SK-N-SH (cell line): ENCODE measurements at regions not wholly inside any gene's neighbourhood (a gene's known extent, or its start where the extent isn't known, plus 50 kb on each side); places are given as distances from the start of the nearest gene placed in this dataset.

ENCODE experiments used
- CTCF ChIA-PET: fragments of 300-600, 350-600 bp; formaldehyde crosslinking; extraction: SDS; loops from one replicate; lab custom pipeline; 2021; lab: Yijun Ruan, JAX
- POLR2A ChIA-PET: fragments of 350-600 bp; sonication (Branson Sonifier 250); formaldehyde crosslinking; extraction: SDS; loops from one replicate; lab custom pipeline; 2020; ENCODE audit warnings: antibody characterized with exemption, inconsistent platforms; lab: Yijun Ruan, JAX
- DNase-seq: peaks from one replicate; pipeline ENCODE4 v3.0.0; 2012
- H2AFZ ChIP-seq: fragments of 200-600 bp; sonication (generic); 2 replicates; pipeline ENCODE4 v1.8.1; 2016; ENCODE audit warnings: antibody characterized with exemption, mild to moderate bottlenecking, low read depth
- H3F3A ChIP-seq: fragments of 200-600 bp; sonication (generic); replicated peaks from 2 replicates; pipeline ENCODE3; 2016; ENCODE audit warnings: antibody characterized with exemption, mild to moderate bottlenecking; ENCODE audit not compliant: insufficient read depth
- H3K27ac ChIP-seq, 2 experiments: fragments of 200-500 bp in 1 of 2; fragments of 200-600 bp in 1 of 2; sonication (Bioruptor generic) in 1 of 2; sonication (generic), shearing (Covaris generic) in 1 of 2; 2 replicates each; pipeline versions ENCODE4 v1.5.1 to v1.6.1; 2014 to 2016; ENCODE audit warnings: low read depth in 2 of 2, inconsistent platforms in 1 of 2, low read length in 1 of 2, mild to moderate bottlenecking in 1 of 2, mixed read lengths in 1 of 2
- H3K27me3 ChIP-seq: fragments of 200-600 bp; sonication (generic), shearing (Covaris generic); 2 replicates; pipeline ENCODE4 v1.6.1; 2016; ENCODE audit warnings: mixed run types; ENCODE audit not compliant: insufficient read depth
- H3K36me3 ChIP-seq, 2 experiments: fragments of 200-500 bp in 1 of 2; fragments of 200-600 bp in 1 of 2; sonication (Bioruptor generic) in 1 of 2; sonication (generic) in 1 of 2; replicated peaks in 1 of 2; 2 replicates each; pipeline versions ENCODE3 to v1.5.1; 2014 to 2016; ENCODE audit warnings: low read length in 1 of 2, mild to moderate bottlenecking in 1 of 2; ENCODE audit not compliant: insufficient read depth in 2 of 2, control insufficient read depth in 1 of 2
- H3K4me1 ChIP-seq, 2 experiments: fragments of 200-500 bp in 1 of 2; fragments of 200-600 bp in 1 of 2; sonication (Bioruptor generic) in 1 of 2; sonication (generic), shearing (Covaris generic) in 1 of 2; 2 replicates each; pipeline versions ENCODE4 v1.5.1 to v1.6.1; 2014 to 2016; ENCODE audit warnings: low read depth in 1 of 2, low read length in 1 of 2, mixed run types in 1 of 2; ENCODE audit not compliant: insufficient read depth in 2 of 2, control insufficient read depth in 1 of 2
- H3K4me2 ChIP-seq: fragments of 200-600 bp; sonication (generic), shearing (Covaris generic); 2 replicates; pipeline ENCODE4 v1.6.1; 2017; ENCODE audit warnings: mixed run types
- H3K4me3 ChIP-seq, 2 experiments: fragments of 200-500 bp in 1 of 2; fragments of 200-600 bp in 1 of 2; sonication (Bioruptor generic) in 1 of 2; sonication (generic), shearing (Covaris generic) in 1 of 2; 2 replicates each; pipeline versions ENCODE4 v1.5.1 to v1.8.1; 2014 to 2016; ENCODE audit warnings: low read depth in 2 of 2, inconsistent platforms in 1 of 2, low read length in 1 of 2, mild to moderate bottlenecking in 1 of 2, mixed read lengths in 1 of 2, moderate library complexity in 1 of 2
- H3K79me2 ChIP-seq: fragments of 200-600 bp; sonication (generic); 2 replicates; pipeline ENCODE4 v1.8.1; 2017; ENCODE audit warnings: mild to moderate bottlenecking; ENCODE audit not compliant: insufficient read depth
- H3K9ac ChIP-seq: fragments of 200-600 bp; sonication (generic); 2 replicates; pipeline ENCODE4 v1.6.1; 2017; ENCODE audit warnings: mixed run types
- H3K9me2 ChIP-seq: fragments of 200-600 bp; sonication (generic); 2 replicates; pipeline ENCODE4 v1.6.1; 2017; ENCODE audit warnings: mixed run types
- H3K9me3 ChIP-seq: fragments of 200-600 bp; sonication (generic); 2 replicates; pipeline ENCODE4 v1.6.1; 2017; ENCODE audit warnings: mixed run types, mild to moderate bottlenecking, moderate library complexity
- H4K20me1 ChIP-seq: fragments of 200-600 bp; sonication (generic); 2 replicates; pipeline ENCODE4 v1.6.1; 2017; ENCODE audit warnings: mild to moderate bottlenecking, mixed run types; ENCODE audit not compliant: insufficient read depth
- CHD2 ChIP-seq: fragments of 150-350 bp; IDR thresholded peaks from 2 replicates; pipeline ENCODE4 v1.6.1; 2018; ENCODE audit warnings: low read length; ENCODE audit not compliant: partially characterized antibody
- ELF1 ChIP-seq: IDR thresholded peaks from 2 replicates; pipeline ENCODE4 v1.4.0; 2012
- FOSL2 ChIP-seq: IDR thresholded peaks from 2 replicates; pipeline ENCODE4 v1.4.0; 2012; ENCODE audit warnings: low read depth, mild to moderate bottlenecking, moderate library complexity, borderline replicate concordance
- FOXM1 ChIP-seq: IDR thresholded peaks from 2 replicates; pipeline ENCODE4 v1.4.0; 2012; ENCODE audit warnings: low read depth, mild to moderate bottlenecking
- GATA2 ChIP-seq: sonication (generic); formaldehyde crosslinking; IDR thresholded peaks from 2 replicates; pipeline ENCODE4 v1.5.0; 2020; ENCODE audit warnings: mild to moderate bottlenecking, missing genetic modification reagents
- IRF3 ChIP-seq: fragments of 150-350 bp; IDR thresholded peaks from 2 replicates; pipeline ENCODE4 v1.6.1; 2016; ENCODE audit warnings: mild to moderate bottlenecking, low read depth, low read length
- JUND ChIP-seq: IDR thresholded peaks from 2 replicates; pipeline ENCODE4 v1.4.0; 2012
- MAX ChIP-seq: IDR thresholded peaks from 2 replicates; pipeline ENCODE4 v1.4.0; 2012; ENCODE audit warnings: low read depth
- MEF2A ChIP-seq: IDR thresholded peaks from 2 replicates; pipeline ENCODE4 v1.4.0; 2012; ENCODE audit warnings: low read depth, borderline replicate concordance
- MXI1 ChIP-seq: IDR thresholded peaks from 2 replicates; pipeline ENCODE4 v1.6.1; 2012; ENCODE audit warnings: mild to moderate bottlenecking, low read depth, low read length, improper control_type of control experiment
- PBX3 ChIP-seq: IDR thresholded peaks from 2 replicates; pipeline ENCODE4; 2012
- POLR2AphosphoS5 ChIP-seq: IDR thresholded peaks from 2 replicates; pipeline ENCODE4 v1.6.1; 2012; ENCODE audit warnings: low read depth, low read length
- RCOR1 ChIP-seq: fragments of 150-350 bp; IDR thresholded peaks from 2 replicates; pipeline ENCODE4 v1.6.1; 2017; ENCODE audit warnings: antibody characterized with exemption, low read length
- RXRA ChIP-seq: IDR thresholded peaks from 2 replicates; pipeline ENCODE4 v1.4.0; 2012; ENCODE audit warnings: low read depth, mild to moderate bottlenecking, borderline replicate concordance
- SIN3A ChIP-seq: IDR thresholded peaks from 2 replicates; pipeline ENCODE4 v1.6.1; 2012; ENCODE audit warnings: low read depth, mild to moderate bottlenecking, low read length, moderate library complexity, borderline replicate concordance
- TEAD4 ChIP-seq: IDR thresholded peaks from 2 replicates; pipeline ENCODE4 v1.4.0; 2012; ENCODE audit warnings: mild to moderate bottlenecking, borderline replicate concordance; ENCODE audit not compliant: insufficient read depth
- USF2 ChIP-seq: fragments of 150-350 bp; IDR thresholded peaks from 2 replicates; pipeline ENCODE4 v1.6.1; 2017; ENCODE audit warnings: antibody characterized with exemption, low read length, low read depth, borderline replicate concordance
- YY1 ChIP-seq: IDR thresholded peaks from 2 replicates; pipeline ENCODE4 v1.4.0; 2012; ENCODE audit warnings: low read depth, mild to moderate bottlenecking
- ZBTB33 ChIP-seq: IDR thresholded peaks from 2 replicates; pipeline ENCODE4 v1.4.0; 2012; ENCODE audit warnings: low read depth, borderline replicate concordance
- WGBS: methylation state at CpG from one replicate; pipeline ENCODE4 v1.1.6; 2017; ENCODE audit warnings: low lambda C conversion rate; 5-methylcytosine and 5-hydroxymethylcytosine counted together

- Histone ChIP-seq H3K27me3 (peaks cover 31% of the 10 kb centered on the region), H3K4me3 (no peak overlapping the region), H2AFZ (no peak overlapping the region), H3K9me2 (no peaks in the 10 kb centered on the region), H3K79me2 (no peaks in the 10 kb centered on the region), H4K20me1 (no peaks in the 10 kb centered on the region), H3K4me1 (no peaks in the 10 kb centered on the region), H3K27ac (no peak overlapping the region), H3K4me2 (no peak overlapping the region), H3K36me3 (no peaks in the 10 kb centered on the region), H3K9me3 (no peaks in the 10 kb centered on the region), H3K9ac (no peak overlapping the region), H3F3A (no peaks in the 10 kb centered on the region)
- WGBS = 1% methylated on average over 5 of the region's 9 CpGs
- no peak for TF ChIP-seq POLR2AphosphoS5
- TF ChIP-seq ZBTB33 = no peak
- TF ChIP-seq ELF1 = no peak
- ChIA-PET CTCF (no interaction called here), POLR2A (no interaction called here)
- no peak for DNase-seq
Observed at GRCh38 chr6:159376516-159377158, 207.4 kb downstream of the FNDC1 start.

- no peak overlapping the region for H3K9ac ChIP-seq
- H3K9me2 ChIP-seq = no peaks in the 10 kb centered on the region
- H3K36me3 ChIP-seq = no peaks in the 10 kb centered on the region
- H3K27ac ChIP-seq = no peak overlapping the region
- H3K4me2 ChIP-seq = no peak overlapping the region
- no CpG with 5 or more reads among the region's 19 CpGs for WGBS
- no peaks in the 10 kb centered on the region for H4K20me1 ChIP-seq
- H2AFZ ChIP-seq = no peak overlapping the region
- ChIA-PET CTCF (interaction anchor here (0.7 to 1.3 kb wide), 2 partner anchors 123 to 157 kb away, joined by 3 read pairs; no protein-coding TSS in a partner anchor), POLR2A (no interaction called here)
- no peaks in the 10 kb centered on the region for H3K79me2 ChIP-seq
- H3F3A ChIP-seq = no peaks in the 10 kb centered on the region
- no peaks in the 10 kb centered on the region for H3K9me3 ChIP-seq
- peaks cover 31% of the 10 kb centered on the region for H3K27me3 ChIP-seq
- TF ChIP-seq YY1 (no peak), CHD2 (no peak), PBX3 (no peak), RCOR1 (no peak), ELF1 (no peak), SIN3A (no peak), USF2 (no peak), TEAD4 (no peak), MEF2A (no peak), JUND (no peak), RXRA (no peak), FOXM1 (no peak), MXI1 (no peak), FOSL2 (no peak), IRF3 (no peak), MAX (no peak), GATA2 (CRISPR knock-in tag) (no peak)
- DNase-seq = no peak
- H3K4me3 ChIP-seq = no peak overlapping the region
- no peaks in the 10 kb centered on the region for H3K4me1 ChIP-seq
Observed at GRCh38 chr6:159375014-159375413, 205.8 kb downstream of the FNDC1 start.
